Lower leg skin (tissue), 3 donors: ENCODE measurements at regions not wholly inside any gene's neighbourhood (a gene's known extent, or its start where the extent isn't known, plus 50 kb on each side); places are given as distances from the start of the nearest gene placed in this dataset.

Experiments used
- POLR2A ChIP-seq, 2 donors: fragments of 450-650 bp; IDR thresholded peaks; one replicate each; pipeline ENCODE4 v1.6.1; 2016 to 2017; ENCODE audit warnings: antibody characterized with exemption in 2 of 2, mild to moderate bottlenecking in 1 of 2, moderate library complexity in 1 of 2
- TF ChIP-seq, protein P1 (sequence below), 3 donors: fragments of 450-650 bp; IDR thresholded peaks; one replicate each; pipeline ENCODE4 v1.5.1; 2016; ENCODE audit warnings: antibody characterized with exemption in 3 of 3, mild to moderate bottlenecking in 3 of 3, moderate library complexity in 2 of 3

DNA sequence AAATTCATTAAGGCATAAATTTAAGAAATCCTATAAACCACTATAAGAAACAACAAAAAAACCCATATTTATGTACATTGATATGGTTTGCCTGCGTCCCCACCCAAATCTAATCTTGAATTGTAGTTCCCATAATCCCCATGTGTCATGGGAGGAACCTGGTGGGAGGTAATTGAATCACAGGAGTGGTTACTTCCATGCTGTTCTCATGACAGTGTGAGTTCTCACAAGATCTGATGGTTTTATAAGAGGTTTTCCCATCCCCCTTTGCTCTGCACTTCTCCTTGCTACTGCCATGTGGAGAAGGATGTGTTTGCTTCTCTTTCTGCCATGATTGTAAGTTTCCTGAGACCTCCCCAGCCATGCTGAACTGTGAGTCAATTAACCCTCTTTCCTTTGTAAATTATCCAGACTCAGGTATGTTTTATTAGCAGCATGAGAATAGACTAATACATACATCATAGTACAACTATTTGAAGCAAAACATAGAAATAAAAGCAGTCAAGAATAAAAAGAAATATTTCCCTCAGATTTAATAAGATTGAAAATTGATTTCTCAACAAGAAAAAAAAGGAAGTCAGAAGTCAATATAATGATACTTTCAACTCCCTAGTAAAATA lies 209.0 kb upstream of the GPC6 start:
- TF ChIP-seq, protein P1, sequence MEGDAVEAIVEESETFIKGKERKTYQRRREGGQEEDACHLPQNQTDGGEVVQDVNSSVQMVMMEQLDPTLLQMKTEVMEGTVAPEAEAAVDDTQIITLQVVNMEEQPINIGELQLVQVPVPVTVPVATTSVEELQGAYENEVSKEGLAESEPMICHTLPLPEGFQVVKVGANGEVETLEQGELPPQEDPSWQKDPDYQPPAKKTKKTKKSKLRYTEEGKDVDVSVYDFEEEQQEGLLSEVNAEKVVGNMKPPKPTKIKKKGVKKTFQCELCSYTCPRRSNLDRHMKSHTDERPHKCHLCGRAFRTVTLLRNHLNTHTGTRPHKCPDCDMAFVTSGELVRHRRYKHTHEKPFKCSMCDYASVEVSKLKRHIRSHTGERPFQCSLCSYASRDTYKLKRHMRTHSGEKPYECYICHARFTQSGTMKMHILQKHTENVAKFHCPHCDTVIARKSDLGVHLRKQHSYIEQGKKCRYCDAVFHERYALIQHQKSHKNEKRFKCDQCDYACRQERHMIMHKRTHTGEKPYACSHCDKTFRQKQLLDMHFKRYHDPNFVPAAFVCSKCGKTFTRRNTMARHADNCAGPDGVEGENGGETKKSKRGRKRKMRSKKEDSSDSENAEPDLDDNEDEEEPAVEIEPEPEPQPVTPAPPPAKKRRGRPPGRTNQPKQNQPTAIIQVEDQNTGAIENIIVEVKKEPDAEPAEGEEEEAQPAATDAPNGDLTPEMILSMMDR (IDR thresholded peaks at IDR 0.05), result no peak
- TF ChIP-seq POLR2A (IDR thresholded peaks at IDR 0.05), result no peak
